BLaER1 treated with 17β-estradiol and CSF1 and Interleukin-3, amounts not matched to agents 10 nM and 100 nM (cell line): ENCODE measurements at regions not wholly inside any gene's neighbourhood (a gene's known extent, or its start where the extent isn't known, plus 50 kb on each side); places are given as distances from the start of the nearest gene placed in this dataset.
"Not testable (repeated sequence)": the region's sequence is repeated elsewhere in the genome, so short reads cannot be mapped to it uniquely, and the experiment has no call there.

Experiments
- H3K27ac ChIP-seq, 11 experiments: shearing (Covaris generic); formaldehyde crosslinking; 2 replicates each; pipeline ENCODE4 v1.8.1; 2022
- H3K27me3 ChIP-seq, 11 experiments: shearing (Covaris generic); formaldehyde crosslinking; 2 replicates each; pipeline ENCODE4 v1.8.1; 2022
- H3K36me3 ChIP-seq, 11 experiments: shearing (Covaris generic); formaldehyde crosslinking; 2 replicates each; pipeline ENCODE4 v1.8.1; 2022
- H3K4me1 ChIP-seq, 10 experiments: shearing (Covaris generic); formaldehyde crosslinking; 2 replicates each; pipeline ENCODE4 v1.8.1; 2022
- H3K4me2 ChIP-seq, 11 experiments: shearing (Covaris generic); formaldehyde crosslinking; 2 replicates each; pipeline ENCODE4 v1.8.1; 2022
- H3K4me3 ChIP-seq, 10 experiments: shearing (Covaris generic); formaldehyde crosslinking; 2 replicates each; pipeline ENCODE4 v1.8.1; 2022
- H3K9ac ChIP-seq, 11 experiments: shearing (Covaris generic); formaldehyde crosslinking; 2 replicates each; pipeline ENCODE4 v1.8.1; 2022
- H3K9me3 ChIP-seq, 11 experiments: shearing (Covaris generic); formaldehyde crosslinking; replicated peaks in 1 of 11; 2 replicates each; pipeline ENCODE4 v1.8.1; 2022
- H4K20me1 ChIP-seq, 11 experiments: shearing (Covaris generic); formaldehyde crosslinking; 2 replicates each; pipeline ENCODE4 v1.8.1; 2022
- Cebpa-rat ChIP-seq, 11 experiments: shearing (Covaris generic); IDR thresholded peaks; 2 replicates each; pipeline ENCODE4 v1.8.1; 2022

- not testable (repeated sequence) for H4K20me1 ChIP-seq, H3K4me3 ChIP-seq, H3K4me1 ChIP-seq, H3K27me3 ChIP-seq, H3K4me2 ChIP-seq, H3K36me3 ChIP-seq, H3K9me3 ChIP-seq, H3K27ac ChIP-seq, H3K9ac ChIP-seq
Measured at GRCh38 chr20:26373066-26373465, 676.4 kb upstream of the ZNF337 start.

GRCh38 chr20:26354511-26354910, 657.9 kb upstream of the ZNF337 start:
- Histone ChIP-seq H3K4me2 (no peak overlapping the region), H4K20me1 (no peaks in the 10 kb centered on the region), H3K36me3 (no peaks in the 10 kb centered on the region), H3K9me3 (no peaks in the 10 kb centered on the region), H3K4me3 (no peak overlapping the region), H3K27me3 (no peaks in the 10 kb centered on the region), H3K9ac (no peak overlapping the region), H3K27ac (no peak overlapping the region), H3K4me1 (no peaks in the 10 kb centered on the region)
- no peak for TF ChIP-seq Cebpa-rat (IDR thresholded peaks at IDR 0.05)

- H3K4me2 ChIP-seq = no peak overlapping the region
- H3K36me3 ChIP-seq = no peaks in the 10 kb centered on the region
- TF ChIP-seq Cebpa-rat (IDR thresholded peaks at IDR 0.05) = no peak
- no peaks in the 10 kb centered on the region for H4K20me1 ChIP-seq
- no peaks in the 10 kb centered on the region for H3K27me3 ChIP-seq
- no peaks in the 10 kb centered on the region for H3K4me1 ChIP-seq
- H3K27ac ChIP-seq = no peak overlapping the region
- H3K9ac ChIP-seq = no peak overlapping the region
- no peak overlapping the region for H3K4me3 ChIP-seq
- H3K9me3 ChIP-seq = no peaks in the 10 kb centered on the region
Measured at GRCh38 chr20:26347396-26347795, 650.7 kb upstream of the ZNF337 start.

DNA sequence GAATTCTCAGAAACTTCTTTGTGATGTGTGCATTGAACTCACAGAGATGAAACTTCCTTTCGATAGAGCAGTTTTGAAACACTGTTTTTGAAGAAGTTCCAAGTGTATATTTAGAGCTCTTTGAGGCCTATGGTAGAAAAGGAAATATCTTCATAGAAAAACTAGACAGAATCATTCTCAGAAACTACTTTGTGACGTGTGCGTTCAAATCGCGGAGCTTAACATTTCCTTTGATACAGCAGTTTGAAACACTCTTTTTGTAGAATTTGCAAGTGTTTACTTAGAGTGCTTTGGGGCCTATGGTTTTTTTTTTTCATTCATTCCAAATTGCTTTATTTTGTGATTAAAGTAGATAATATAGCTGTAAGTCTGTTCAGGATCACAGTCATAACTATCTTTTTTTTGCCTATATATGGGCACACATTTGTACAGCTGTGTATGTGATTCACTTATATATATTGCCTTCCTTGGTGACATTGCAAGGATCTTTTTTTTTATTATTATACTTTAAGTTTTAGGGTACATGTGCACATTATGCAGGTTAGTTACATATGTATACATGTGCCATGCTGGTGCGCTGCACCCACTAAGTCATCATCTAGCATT, 643.9 kb upstream of the ZNF337 start:
- H3K27ac ChIP-seq, H3K9me3 ChIP-seq, H3K4me2 ChIP-seq: not testable (repeated sequence)

GRCh38 chr20:26324177-26324576, 627.5 kb upstream of the ZNF337 start:
- Histone ChIP-seq H3K36me3 (no peaks in the 10 kb centered on the region), H3K4me2 (no peak overlapping the region), H3K27ac (no peak overlapping the region), H3K4me3 (no peak overlapping the region), H3K27me3 (no peaks in the 10 kb centered on the region), H4K20me1 (no peaks in the 10 kb centered on the region), H3K9me3 (no peaks in the 10 kb centered on the region), H3K9ac (no peak overlapping the region), H3K4me1 (no peaks in the 10 kb centered on the region)
- no peak for TF ChIP-seq Cebpa-rat (IDR thresholded peaks at IDR 0.05)

More for the DNA sequence above, 643.9 kb upstream of the ZNF337 start:
- not testable (repeated sequence) for H3K36me3 ChIP-seq, H3K4me3 ChIP-seq, H3K9ac ChIP-seq, H3K4me1 ChIP-seq, H3K27me3 ChIP-seq, H4K20me1 ChIP-seq

DNA sequence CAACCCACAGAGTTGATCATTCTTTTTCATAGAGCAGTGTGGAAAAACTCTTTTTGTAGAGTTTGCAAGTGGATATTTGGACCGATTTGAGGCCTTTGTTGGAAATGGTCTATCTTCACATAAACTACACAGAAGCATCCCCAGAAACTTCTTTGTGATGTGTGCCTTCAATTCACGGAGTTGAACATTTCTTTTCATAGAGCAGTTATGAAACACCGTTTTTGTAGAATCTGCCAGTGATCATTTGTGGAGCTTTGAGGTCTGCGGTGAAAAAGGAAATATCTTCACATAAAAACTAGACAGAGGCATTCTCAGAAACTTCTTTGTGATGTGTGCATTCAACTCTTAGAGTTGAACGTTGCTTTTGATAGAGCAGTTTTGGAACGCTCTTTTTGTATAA, 618.4 kb upstream of the ZNF337 start:
- no peaks in the 10 kb centered on the region for H3K4me1 ChIP-seq
- H3K9me3 ChIP-seq = no peaks in the 10 kb centered on the region
- no peaks in the 10 kb centered on the region for H4K20me1 ChIP-seq
- no peaks in the 10 kb centered on the region for H3K27me3 ChIP-seq
- H3K27ac ChIP-seq = no peak overlapping the region
- H3K4me2 ChIP-seq = no peak overlapping the region
- H3K36me3 ChIP-seq = no peaks in the 10 kb centered on the region
- H3K4me3 ChIP-seq = no peak overlapping the region
- TF ChIP-seq Cebpa-rat (IDR thresholded peaks at IDR 0.05) = no peak
- no peak overlapping the region for H3K9ac ChIP-seq

GRCh38 chr20:26309720-26310119, 613.1 kb upstream of the ZNF337 start:
- H3K4me2 ChIP-seq, H3K4me1 ChIP-seq, H3K9me3 ChIP-seq, H3K27me3 ChIP-seq, H3K36me3 ChIP-seq, H3K9ac ChIP-seq, H3K27ac ChIP-seq, H3K4me3 ChIP-seq, H4K20me1 ChIP-seq: not testable (repeated sequence)

- no peaks in the 10 kb centered on the region for H3K9me3 ChIP-seq
- H3K27me3 ChIP-seq = no peaks in the 10 kb centered on the region
- no peak overlapping the region for H3K4me2 ChIP-seq
- no peaks in the 10 kb centered on the region for H3K36me3 ChIP-seq
- H3K4me1 ChIP-seq = peaks cover 0 to 7% (median 0%) of the 10 kb centered on the region in 10 experiments; a peak in 2 of 20 replicates
- no peak overlapping the region for H3K27ac ChIP-seq
- H3K4me3 ChIP-seq = no peak overlapping the region
- H3K9ac ChIP-seq = no peak overlapping the region
- no peak for TF ChIP-seq Cebpa-rat (IDR thresholded peaks at IDR 0.05)
- H4K20me1 ChIP-seq = no peaks in the 10 kb centered on the region
Measured at GRCh38 chr20:26308961-26309360, 612.3 kb upstream of the ZNF337 start.

- no peak overlapping the region for H3K4me3 ChIP-seq
- no peaks in the 10 kb centered on the region for H3K27me3 ChIP-seq
- H3K36me3 ChIP-seq = no peaks in the 10 kb centered on the region
- no peak overlapping the region for H3K27ac ChIP-seq
- no peaks in the 10 kb centered on the region for H3K4me1 ChIP-seq
- H4K20me1 ChIP-seq = no peaks in the 10 kb centered on the region
- H3K9ac ChIP-seq = no peak overlapping the region
- no peak for TF ChIP-seq Cebpa-rat (IDR thresholded peaks at IDR 0.05)
- H3K9me3 ChIP-seq = no peaks in the 10 kb centered on the region
- H3K4me2 ChIP-seq = no peak overlapping the region
Measured at GRCh38 chr20:26295006-26295405, 598.4 kb upstream of the ZNF337 start.

DNA sequence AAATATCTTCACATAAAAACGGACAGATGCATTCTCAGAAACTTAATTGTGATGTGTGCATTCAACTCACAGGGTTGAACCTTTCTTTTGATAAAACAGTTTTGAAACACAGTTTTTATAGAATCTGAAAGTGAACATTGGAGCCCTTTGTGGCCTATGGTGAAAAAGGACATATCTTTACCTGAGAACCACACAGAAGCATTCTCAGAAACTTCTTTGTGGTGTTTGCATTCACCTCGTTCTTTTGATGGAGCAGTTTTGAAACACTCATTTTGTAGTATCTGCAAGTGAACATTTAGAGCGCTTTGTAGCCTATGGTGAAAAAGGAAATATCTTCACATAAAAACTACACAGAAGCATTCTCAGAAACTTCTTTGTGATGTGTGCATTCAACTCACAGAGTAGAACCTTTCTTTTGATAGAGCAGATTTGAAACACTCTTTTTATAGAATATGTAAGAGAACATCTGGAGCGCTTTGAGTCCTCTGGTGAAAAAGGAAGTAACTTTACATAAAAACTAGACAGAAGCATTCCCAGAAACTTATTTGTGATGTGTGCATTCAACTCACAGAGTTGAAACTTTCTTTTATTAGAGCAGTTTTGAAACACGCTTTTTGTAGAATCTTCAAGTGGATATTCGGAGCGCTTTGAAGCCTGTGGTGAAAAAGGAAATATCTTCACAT, 591.9 kb upstream of the ZNF337 start:
- H3K4me2 ChIP-seq, H3K9ac ChIP-seq, H3K27ac ChIP-seq: not testable (repeated sequence)

More for the DNA sequence above, 591.9 kb upstream of the ZNF337 start:
- not testable (repeated sequence) for H3K36me3 ChIP-seq, H3K4me3 ChIP-seq, H3K9me3 ChIP-seq, H3K4me1 ChIP-seq, H4K20me1 ChIP-seq, H3K27me3 ChIP-seq
